HCT116 (cell line): ENCODE measurements at regions not wholly inside any gene's neighbourhood (a gene's known extent, or its start where the extent isn't known, plus 50 kb on each side); places are given as distances from the start of the nearest gene placed in this dataset.

Source experiments
- ATAC-seq: fragments of 200-7000 bp; cut with Tn5 transposase; 2 replicates; pipeline ENCODE4 v1.9.1; 2020; ENCODE audit warnings: mild to moderate bottlenecking, moderate library complexity
- BruUV-seq: library from RNA; stranded (reverse); fragments of 400-500 nt; replicated peaks from 2 replicates; lab custom pipeline; 2021; lab: Mats Ljungman, UMichigan
- CTCF ChIA-PET: fragments of 300-600 bp; sonication (Branson Sonifier 250); formaldehyde crosslinking; loops from one replicate; lab custom pipeline; 2021; ENCODE audit warnings: antibody characterized with exemption; lab: Charles Lee
- POLR2A ChIA-PET: fragments of 300-600, 350-600 bp; sonication (Branson Sonifier 250); formaldehyde crosslinking; loops from one replicate; lab custom pipeline; 2021; ENCODE audit warnings: antibody characterized with exemption; lab: Charles Lee
- RAD21 ChIA-PET, 2 experiments: fragments of 300-600 bp; sonication (Branson Sonifier 250); formaldehyde crosslinking; loops; one replicate each; lab custom pipeline; 2023; ENCODE audit warnings: low total read pairs in 2 of 2; ENCODE audit not compliant: uncharacterized antibody in 2 of 2, unreplicated experiment in 2 of 2, low non-redundant PET in 1 of 2; lab: Charles Lee
- DNase-seq: peaks from one replicate; pipeline ENCODE4 v3.0.0-alpha.2; 2010; ENCODE audit warnings: low read depth, low spot score
- H2AFZ ChIP-seq: fragments of 200-600 bp; shearing (Covaris generic), sonication (generic); 2 replicates; pipeline ENCODE4 v1.6.1; 2017; ENCODE audit warnings: low read depth, mixed run types, mixed read lengths, antibody characterized with exemption, low read length; ENCODE audit not compliant: poor library complexity, severe bottlenecking
- H3K27ac ChIP-seq: 2 replicates; pipeline ENCODE4 v1.5.1; 2012; ENCODE audit warnings: low read depth, low read length
- H3K27me3 ChIP-seq: fragments of 200-600 bp; sonication (generic); 2 replicates; pipeline ENCODE4 v1.6.1; 2016; ENCODE audit warnings: mixed run types, low read length, mixed read lengths; ENCODE audit not compliant: insufficient read depth
- H3K36me3 ChIP-seq, 2 experiments: fragments of 200-500 bp in 1 of 2; fragments of 200-600 bp in 1 of 2; sonication (Bioruptor generic) in 1 of 2; sonication (generic) in 1 of 2; 2 replicates each; pipeline versions ENCODE4 v1.5.1 to v1.6.1; 2014 to 2016; ENCODE audit warnings: low read length in 2 of 2, inconsistent platforms in 1 of 2, mixed read lengths in 1 of 2, mixed run types in 1 of 2; ENCODE audit not compliant: insufficient read depth in 2 of 2, control insufficient read depth in 1 of 2
- H3K4me1 ChIP-seq, 2 experiments: fragments of 200-600 bp in 1 of 2; sonication (generic) in 1 of 2; 2 replicates each; pipeline versions ENCODE4 v1.5.1 to v1.6.1; 2012 to 2017; ENCODE audit warnings: low read length in 2 of 2, inconsistent platforms in 1 of 2, mild to moderate bottlenecking in 1 of 2, mixed read lengths in 1 of 2, mixed run types in 1 of 2, moderate library complexity in 1 of 2; ENCODE audit not compliant: insufficient read depth in 2 of 2, control insufficient read depth in 1 of 2
- H3K4me2 ChIP-seq: fragments of 200-600 bp; sonication (generic); 2 replicates; pipeline ENCODE4 v1.6.1; 2017; ENCODE audit warnings: mixed run types, low read length, mixed read lengths
- H3K4me3 ChIP-seq, 2 experiments: fragments of 200-600 bp in 1 of 2; sonication (generic) in 1 of 2; replicated peaks in 1 of 2; 2 replicates each; pipeline ENCODE4 v1.5.1; 2011 to 2016; ENCODE audit warnings: low read length in 2 of 2, control low read depth in 1 of 2, low read depth in 1 of 2, mild to moderate bottlenecking in 1 of 2, mixed read lengths in 1 of 2, mixed run types in 1 of 2
- H3K79me2 ChIP-seq: fragments of 200-600 bp; sonication (generic); 2 replicates; pipeline ENCODE4 v1.6.1; 2017; ENCODE audit warnings: mild to moderate bottlenecking, mixed run types, low read length, moderate library complexity, mixed read lengths; ENCODE audit not compliant: insufficient read depth
- H3K9ac ChIP-seq: fragments of 200-600 bp; sonication (generic); 2 replicates; pipeline ENCODE4 v1.6.1; 2016; ENCODE audit warnings: low read length, mixed read lengths
- H3K9me2 ChIP-seq: fragments of 200-600 bp; sonication (generic), shearing (Covaris generic); 2 replicates; pipeline ENCODE4 v1.6.1; 2017; ENCODE audit warnings: mixed run types, mild to moderate bottlenecking, moderate library complexity; ENCODE audit not compliant: insufficient read depth
- H3K9me3 ChIP-seq, 2 experiments: fragments of 200-500 bp in 1 of 2; fragments of 200-600 bp in 1 of 2; sonication (Bioruptor generic) in 1 of 2; sonication (generic) in 1 of 2; 2 replicates each; pipeline ENCODE4 v1.6.1; 2014 to 2017; ENCODE audit warnings: low read length in 2 of 2, mixed read lengths in 2 of 2, inconsistent platforms in 1 of 2, low read depth in 1 of 2, mild to moderate bottlenecking in 1 of 2, mixed run types in 1 of 2, moderate library complexity in 1 of 2; ENCODE audit not compliant: control insufficient read depth in 1 of 2, insufficient read depth in 1 of 2
- H4K20me1 ChIP-seq: fragments of 200-600 bp; sonication (generic), shearing (Covaris generic); 2 replicates; pipeline ENCODE4 v1.6.1; 2017; ENCODE audit warnings: mixed run types, mild to moderate bottlenecking, moderate library complexity; ENCODE audit not compliant: insufficient read depth
- CBX3 ChIP-seq: IDR thresholded peaks from 2 replicates; pipeline ENCODE4 v1.6.1; 2012; ENCODE audit warnings: low read depth
- CEBPB ChIP-seq: IDR thresholded peaks from 2 replicates; pipeline ENCODE4 v1.6.1; 2012; ENCODE audit warnings: low read depth
- EGR1 ChIP-seq: IDR thresholded peaks from 2 replicates; pipeline ENCODE4 v1.6.1; 2012; ENCODE audit warnings: low read depth
- ELF1 ChIP-seq: IDR thresholded peaks from 2 replicates; pipeline ENCODE4 v1.6.1; 2012; ENCODE audit warnings: low read depth, borderline replicate concordance
- EZH2 ChIP-seq: fragments of 200-600 bp; sonication (generic); IDR thresholded peaks from 2 replicates; pipeline ENCODE4 v1.6.1; 2017; ENCODE audit warnings: antibody characterized with exemption, mixed run types
- EZH2phosphoT487 ChIP-seq: fragments of 200-600 bp; IDR thresholded peaks from 2 replicates; pipeline ENCODE4 v1.6.1; 2018; ENCODE audit warnings: antibody characterized with exemption, borderline replicate concordance
- POLR2A ChIP-seq: IDR thresholded peaks from 2 replicates; pipeline ENCODE4 v1.7.0; 2011; ENCODE audit warnings: borderline replicate concordance; ENCODE audit not compliant: insufficient read depth, insufficient read length; ENCODE audit errors: extremely low read depth
- POLR2AphosphoS5 ChIP-seq: IDR thresholded peaks from 2 replicates; pipeline ENCODE4 v1.6.1; 2011; ENCODE audit warnings: mild to moderate bottlenecking, low read depth, low read length, moderate library complexity
- REST ChIP-seq: IDR thresholded peaks from 2 replicates; pipeline ENCODE4 v1.6.1; 2012; ENCODE audit warnings: low read depth
- SIN3A ChIP-seq: IDR thresholded peaks from 2 replicates; pipeline ENCODE4 v1.6.1; 2012; ENCODE audit warnings: low read depth
- SRF ChIP-seq: IDR thresholded peaks from 2 replicates; pipeline ENCODE4 v1.6.1; 2012; ENCODE audit warnings: low read depth
- TCF7L2 ChIP-seq: IDR thresholded peaks from 2 replicates; pipeline ENCODE4 v1.7.0; 2011; ENCODE audit warnings: borderline replicate concordance, inconsistent platforms; ENCODE audit not compliant: insufficient read depth, insufficient read length; ENCODE audit errors: extremely low read depth
- ZFX ChIP-seq: fragments of 450-650 bp; IDR thresholded peaks from 2 replicates; pipeline ENCODE4 v1.6.1; 2017
- ZNF274 ChIP-seq: fragments of 200-500 bp; sonication (Bioruptor generic); IDR thresholded peaks from 2 replicates; pipeline ENCODE4 v1.6.1; 2014; ENCODE audit warnings: mild to moderate bottlenecking, low read depth, low read length, inconsistent platforms
- intact Hi-C: fragments of 100-400 bp; cut with micrococcal nuclease; formaldehyde crosslinking; loops from 2 replicates; pipeline ENCODE4 v1.10.0; 2022
- TF ChIP-seq, protein P1 (sequence below): IDR thresholded peaks from 2 replicates; pipeline ENCODE4 v1.6.1; 2012
- TF ChIP-seq, protein P2 (sequence below): IDR thresholded peaks from 2 replicates; pipeline ENCODE4 v1.6.1; 2012

GRCh38 chr16:60776281-60776680, 1260.0 kb downstream of the CDH8 start:
- peaks cover 4 to 9% of the 10 kb centered on the region in 2 experiments for H3K9me3 ChIP-seq
- DNase-seq: no peak
- H3K27me3 ChIP-seq: no peaks in the 10 kb centered on the region
- ChIA-PET POLR2A (no interaction called here), CTCF (no interaction called here), RAD21 (no interaction called here)
- no peak overlapping the region for H3K9ac ChIP-seq
- H4K20me1 ChIP-seq: no peaks in the 10 kb centered on the region
- no peaks in the 10 kb centered on the region for H3K9me2 ChIP-seq
- no peak for TF ChIP-seq ZNF274
- no peak for TF ChIP-seq CBX3
- no peak for TF ChIP-seq SRF
- no peak overlapping the region for H2AFZ ChIP-seq
- no peaks in the 10 kb centered on the region for H3K79me2 ChIP-seq
- no peaks in the 10 kb centered on the region for H3K4me1 ChIP-seq
- no TSS peak for BruUV-seq
- no peaks in the 10 kb centered on the region for H3K36me3 ChIP-seq
- intact Hi-C loops: no loop called here
- ATAC-seq: no peak
- H3K4me3 ChIP-seq: no peak overlapping the region
- H3K27ac ChIP-seq: no peak overlapping the region
- no peak overlapping the region for H3K4me2 ChIP-seq

- ChIA-PET RAD21 (no interaction called here), POLR2A (no interaction called here), CTCF (no interaction called here)
- H3K4me3 ChIP-seq: no peak overlapping the region
- no peaks in the 10 kb centered on the region for H3K36me3 ChIP-seq
- no peaks in the 10 kb centered on the region for H3K4me1 ChIP-seq
- no peaks in the 10 kb centered on the region for H3K79me2 ChIP-seq
- intact Hi-C loops: no loop called here
- no peaks in the 10 kb centered on the region for H3K9me2 ChIP-seq
- no peaks in the 10 kb centered on the region for H4K20me1 ChIP-seq
- no peak for DNase-seq
- TF ChIP-seq EGR1 (no peak), EZH2 (no peak), POLR2A (no peak), TCF7L2 (no peak), REST (no peak), EZH2phosphoT487 (no peak), CBX3 (no peak), POLR2AphosphoS5 (no peak), SIN3A (no peak), ZNF274 (no peak), ZFX (no peak), ELF1 (no peak), CEBPB (no peak)
- TF ChIP-seq, protein P1, sequence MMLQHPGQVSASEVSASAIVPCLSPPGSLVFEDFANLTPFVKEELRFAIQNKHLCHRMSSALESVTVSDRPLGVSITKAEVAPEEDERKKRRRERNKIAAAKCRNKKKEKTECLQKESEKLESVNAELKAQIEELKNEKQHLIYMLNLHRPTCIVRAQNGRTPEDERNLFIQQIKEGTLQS: no peak
- TF ChIP-seq, protein P2, sequence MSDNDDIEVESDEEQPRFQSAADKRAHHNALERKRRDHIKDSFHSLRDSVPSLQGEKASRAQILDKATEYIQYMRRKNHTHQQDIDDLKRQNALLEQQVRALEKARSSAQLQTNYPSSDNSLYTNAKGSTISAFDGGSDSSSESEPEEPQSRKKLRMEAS: no peak
- no peak overlapping the region for H3K9ac ChIP-seq
- ATAC-seq: no peak
- no peak overlapping the region for H2AFZ ChIP-seq
- BruUV-seq: no TSS peak
- H3K9me3 ChIP-seq: peaks cover 8 to 17% of the 10 kb centered on the region in 2 experiments; a peak in 2 of 4 replicates
- H3K27me3 ChIP-seq: no peaks in the 10 kb centered on the region
- H3K4me2 ChIP-seq: no peak overlapping the region
- H3K27ac ChIP-seq: no peak overlapping the region
These were observed 1265.1 kb downstream of the CDH8 start for GRCh38 chr16:60771138-60771537.
